ENCODE measurements at regions not wholly inside any gene's neighbourhood (a gene's known extent, or its start where the extent isn't known, plus 50 kb on each side); places are given as distances from the start of the nearest gene placed in this dataset.

- no peak for TF ChIP-seq CTCF (IDR thresholded peaks at IDR 0.05)
- H3K9me3 ChIP-seq: no peaks in the 10 kb centered on the region
These were observed 334.5 kb downstream of the PRDM2 start for GRCh38 chr1:14034506-14034905.

DNA sequence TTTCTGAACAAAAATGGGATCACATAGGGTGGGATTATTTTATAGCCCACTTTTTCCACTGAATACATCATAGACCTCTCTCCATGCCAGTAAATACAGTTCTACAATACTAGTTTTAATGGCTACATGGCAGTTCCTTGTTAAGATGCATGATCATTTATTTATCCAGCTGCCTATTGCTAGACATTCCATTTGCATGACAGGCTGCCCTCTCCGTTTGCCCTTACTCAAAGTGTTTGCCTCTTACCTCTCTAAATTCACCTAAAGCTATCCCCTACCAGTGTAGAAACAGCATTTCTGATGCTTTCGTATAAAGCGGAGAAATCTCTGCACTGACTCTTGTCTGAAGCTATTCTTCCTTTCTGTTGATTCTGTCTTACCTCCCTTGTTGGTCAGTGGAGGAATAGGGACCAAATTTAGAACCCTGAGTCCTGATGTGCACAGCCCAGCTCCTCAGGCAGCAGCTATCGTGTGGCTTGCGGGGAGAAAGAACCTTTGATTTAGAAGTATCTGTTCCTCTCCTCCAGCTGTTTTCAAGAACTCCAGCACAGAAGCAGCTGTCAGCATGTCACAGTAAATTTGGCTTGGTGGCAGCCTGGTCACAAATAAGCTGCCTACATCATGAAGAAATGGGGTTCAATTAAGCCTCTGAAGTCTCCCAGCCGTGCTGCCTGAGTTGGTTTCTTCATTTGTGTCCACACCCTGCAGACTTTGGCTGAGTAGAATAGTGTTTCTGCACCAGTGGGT, 337.3 kb downstream of the PRDM2 start:
- H3K36me3 ChIP-seq: no peaks in the 10 kb centered on the region
- H3K4me1 ChIP-seq: no peaks in the 10 kb centered on the region
- intact Hi-C loops (cut with DNase I): no loop called here
- no peaks in the 10 kb centered on the region for H3K27me3 ChIP-seq
- H3K4me3 ChIP-seq: no peak overlapping the region
- DNase-seq: no peak
- no peak for ATAC-seq
- no peaks in the 10 kb centered on the region for H3K9me3 ChIP-seq
- no peak overlapping the region for H3K27ac ChIP-seq
- TF ChIP-seq CTCF (IDR thresholded peaks at IDR 0.05): no peak

More at GRCh38 chr1:14034506-14034905, 334.5 kb downstream of the PRDM2 start:
- ATAC-seq (no peak), DNase-seq (no peak)
- no peaks in the 10 kb centered on the region for H3K36me3 ChIP-seq
- no peak overlapping the region for H3K27ac ChIP-seq
- intact Hi-C loops (cut with DNase I): no loop called here
- no peaks in the 10 kb centered on the region for H3K27me3 ChIP-seq
- H3K4me1 ChIP-seq: no peaks in the 10 kb centered on the region
- H3K4me3 ChIP-seq: no peak overlapping the region

GRCh38 chr1:14039582-14040430, 339.8 kb downstream of the PRDM2 start:
- intact Hi-C loops (cut with DNase I): loop anchor here (5.0 kb wide), 1 partner anchor 157 kb away; no protein-coding TSS in a partner anchor
- H3K27ac ChIP-seq: no peak overlapping the region
- DNase-seq (no peak), ATAC-seq (no peak)
- H3K4me1 ChIP-seq: no peaks in the 10 kb centered on the region
- no peaks in the 10 kb centered on the region for H3K9me3 ChIP-seq
- H3K36me3 ChIP-seq: no peaks in the 10 kb centered on the region
- H3K4me3 ChIP-seq: no peak overlapping the region
- no peak for TF ChIP-seq CTCF (IDR thresholded peaks at IDR 0.05)
- H3K27me3 ChIP-seq: no peaks in the 10 kb centered on the region

GRCh38 chr1:14049965-14050364, 350.0 kb downstream of the PRDM2 start:
- no peak for ATAC-seq
- no peak for DNase-seq
- intact Hi-C loops (cut with DNase I): no loop called here
- Histone ChIP-seq H3K4me1 (no peaks in the 10 kb centered on the region), H3K4me3 (no peak overlapping the region), H3K27ac (no peak overlapping the region), H3K36me3 (no peaks in the 10 kb centered on the region), H3K9me3 (no peaks in the 10 kb centered on the region), H3K27me3 (no peaks in the 10 kb centered on the region)
- no peak for TF ChIP-seq CTCF (IDR thresholded peaks at IDR 0.05)

DNA sequence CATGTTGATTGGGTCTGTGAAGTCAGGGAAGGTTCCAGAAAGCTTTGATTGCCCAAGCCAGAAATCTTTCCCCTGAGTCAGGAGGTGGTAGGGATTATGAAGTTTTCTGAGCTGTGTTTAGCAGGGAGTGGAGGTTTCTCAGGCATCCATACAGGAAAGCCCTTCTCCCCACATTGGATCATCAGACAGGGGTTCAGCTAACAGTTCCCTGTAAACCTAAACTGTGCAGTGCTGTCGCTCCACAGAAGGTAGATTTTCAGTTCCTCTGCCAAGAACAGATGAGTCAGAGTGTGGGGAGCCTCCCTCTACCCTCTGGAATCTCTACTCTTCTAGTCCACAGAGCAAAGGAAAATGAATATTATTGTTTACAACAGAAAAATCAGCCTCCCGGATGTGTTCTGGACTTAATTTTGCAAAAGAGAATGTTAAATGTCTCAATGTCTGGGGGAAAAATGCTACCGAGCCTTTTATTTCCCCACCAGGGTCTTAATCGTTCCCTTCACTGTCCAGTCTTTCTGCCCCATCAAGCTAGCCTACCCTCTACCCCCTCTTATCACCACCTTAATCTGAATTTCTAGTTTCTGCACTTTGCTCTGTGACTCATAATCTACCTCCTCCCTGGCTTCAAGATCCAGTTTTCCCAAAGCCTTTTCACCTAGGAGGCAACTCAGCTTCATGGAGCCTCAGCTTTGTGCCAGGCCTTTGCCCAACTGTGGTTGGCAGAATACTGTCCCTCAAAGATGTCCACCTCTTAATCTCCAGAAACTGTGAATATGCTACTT, 355.6 kb downstream of the PRDM2 start:
- H3K4me1 ChIP-seq: no peaks in the 10 kb centered on the region
- no peaks in the 10 kb centered on the region for H3K27me3 ChIP-seq
- no peak for DNase-seq
- H3K27ac ChIP-seq: no peak overlapping the region
- no peak for ATAC-seq
- intact Hi-C loops (cut with DNase I): no loop called here
- H3K36me3 ChIP-seq: no peaks in the 10 kb centered on the region
- no peaks in the 10 kb centered on the region for H3K9me3 ChIP-seq
- no peak overlapping the region for H3K4me3 ChIP-seq
- TF ChIP-seq CTCF (IDR thresholded peaks at IDR 0.05): no peak

All from upper lobe of right lung (tissue), 1 donor.